SK-N-SH (cell line): ENCODE measurements at regions not wholly inside any gene's neighbourhood (a gene's known extent, or its start where the extent isn't known, plus 50 kb on each side); places are given as distances from the start of the nearest gene placed in this dataset.

Experiments
- CTCF ChIA-PET: fragments of 300-600, 350-600 bp; formaldehyde crosslinking; extraction: SDS; loops from one replicate; lab custom pipeline; 2021; lab: Yijun Ruan, JAX
- POLR2A ChIA-PET: fragments of 350-600 bp; sonication (Branson Sonifier 250); formaldehyde crosslinking; extraction: SDS; loops from one replicate; lab custom pipeline; 2020; ENCODE audit warnings: antibody characterized with exemption, inconsistent platforms; lab: Yijun Ruan, JAX
- DNase-seq: peaks from one replicate; pipeline ENCODE4 v3.0.0; 2012
- H2AFZ ChIP-seq: fragments of 200-600 bp; sonication (generic); 2 replicates; pipeline ENCODE4 v1.8.1; 2016; ENCODE audit warnings: antibody characterized with exemption, mild to moderate bottlenecking, low read depth
- H3F3A ChIP-seq: fragments of 200-600 bp; sonication (generic); replicated peaks from 2 replicates; pipeline ENCODE3; 2016; ENCODE audit warnings: antibody characterized with exemption, mild to moderate bottlenecking; ENCODE audit not compliant: insufficient read depth
- H3K27ac ChIP-seq, 2 experiments: fragments of 200-500 bp in 1 of 2; fragments of 200-600 bp in 1 of 2; sonication (Bioruptor generic) in 1 of 2; sonication (generic), shearing (Covaris generic) in 1 of 2; 2 replicates each; pipeline versions ENCODE4 v1.5.1 to v1.6.1; 2014 to 2016; ENCODE audit warnings: low read depth in 2 of 2, inconsistent platforms in 1 of 2, low read length in 1 of 2, mild to moderate bottlenecking in 1 of 2, mixed read lengths in 1 of 2
- H3K27me3 ChIP-seq: fragments of 200-600 bp; sonication (generic), shearing (Covaris generic); 2 replicates; pipeline ENCODE4 v1.6.1; 2016; ENCODE audit warnings: mixed run types; ENCODE audit not compliant: insufficient read depth
- H3K36me3 ChIP-seq, 2 experiments: fragments of 200-500 bp in 1 of 2; fragments of 200-600 bp in 1 of 2; sonication (Bioruptor generic) in 1 of 2; sonication (generic) in 1 of 2; replicated peaks in 1 of 2; 2 replicates each; pipeline versions ENCODE3 to v1.5.1; 2014 to 2016; ENCODE audit warnings: low read length in 1 of 2, mild to moderate bottlenecking in 1 of 2; ENCODE audit not compliant: insufficient read depth in 2 of 2, control insufficient read depth in 1 of 2
- H3K4me1 ChIP-seq, 2 experiments: fragments of 200-500 bp in 1 of 2; fragments of 200-600 bp in 1 of 2; sonication (Bioruptor generic) in 1 of 2; sonication (generic), shearing (Covaris generic) in 1 of 2; 2 replicates each; pipeline versions ENCODE4 v1.5.1 to v1.6.1; 2014 to 2016; ENCODE audit warnings: low read depth in 1 of 2, low read length in 1 of 2, mixed run types in 1 of 2; ENCODE audit not compliant: insufficient read depth in 2 of 2, control insufficient read depth in 1 of 2
- H3K4me2 ChIP-seq: fragments of 200-600 bp; sonication (generic), shearing (Covaris generic); 2 replicates; pipeline ENCODE4 v1.6.1; 2017; ENCODE audit warnings: mixed run types
- H3K4me3 ChIP-seq, 2 experiments: fragments of 200-500 bp in 1 of 2; fragments of 200-600 bp in 1 of 2; sonication (Bioruptor generic) in 1 of 2; sonication (generic), shearing (Covaris generic) in 1 of 2; 2 replicates each; pipeline versions ENCODE4 v1.5.1 to v1.8.1; 2014 to 2016; ENCODE audit warnings: low read depth in 2 of 2, inconsistent platforms in 1 of 2, low read length in 1 of 2, mild to moderate bottlenecking in 1 of 2, mixed read lengths in 1 of 2, moderate library complexity in 1 of 2
- H3K79me2 ChIP-seq: fragments of 200-600 bp; sonication (generic); 2 replicates; pipeline ENCODE4 v1.8.1; 2017; ENCODE audit warnings: mild to moderate bottlenecking; ENCODE audit not compliant: insufficient read depth
- H3K9ac ChIP-seq: fragments of 200-600 bp; sonication (generic); 2 replicates; pipeline ENCODE4 v1.6.1; 2017; ENCODE audit warnings: mixed run types
- H3K9me2 ChIP-seq: fragments of 200-600 bp; sonication (generic); 2 replicates; pipeline ENCODE4 v1.6.1; 2017; ENCODE audit warnings: mixed run types
- H3K9me3 ChIP-seq: fragments of 200-600 bp; sonication (generic); 2 replicates; pipeline ENCODE4 v1.6.1; 2017; ENCODE audit warnings: mixed run types, mild to moderate bottlenecking, moderate library complexity
- H4K20me1 ChIP-seq: fragments of 200-600 bp; sonication (generic); 2 replicates; pipeline ENCODE4 v1.6.1; 2017; ENCODE audit warnings: mild to moderate bottlenecking, mixed run types; ENCODE audit not compliant: insufficient read depth
- CTCF ChIP-seq: fragments of 200-600 bp; sonication (generic); IDR thresholded peaks from 2 replicates; pipeline ENCODE4 v1.6.1; 2017; ENCODE audit warnings: antibody characterized with exemption, mild to moderate bottlenecking, moderate library complexity
- ELF1 ChIP-seq: IDR thresholded peaks from 2 replicates; pipeline ENCODE4 v1.4.0; 2012
- FOSL2 ChIP-seq: IDR thresholded peaks from 2 replicates; pipeline ENCODE4 v1.4.0; 2012; ENCODE audit warnings: low read depth, mild to moderate bottlenecking, moderate library complexity, borderline replicate concordance
- FOXJ3 ChIP-seq: sonication (generic); formaldehyde crosslinking; IDR thresholded peaks from 2 replicates; pipeline ENCODE4 v1.5.1; 2020; ENCODE audit warnings: mild to moderate bottlenecking, missing genetic modification reagents
- NRF1 ChIP-seq: IDR thresholded peaks from 2 replicates; pipeline ENCODE4 v1.6.1; 2012; ENCODE audit warnings: low read depth, mild to moderate bottlenecking, low read length
- TCF12 ChIP-seq: IDR thresholded peaks from 2 replicates; pipeline ENCODE4 v1.4.0; 2012
- WGBS: methylation state at CpG from one replicate; pipeline ENCODE4 v1.1.6; 2017; ENCODE audit warnings: low lambda C conversion rate; 5-methylcytosine and 5-hydroxymethylcytosine counted together
- TF ChIP-seq, protein P1 (sequence below): IDR thresholded peaks from 2 replicates; pipeline ENCODE4 v1.4.0; 2012; ENCODE audit warnings: low read depth, borderline replicate concordance
- TF ChIP-seq, protein P2 (sequence below): IDR thresholded peaks from 2 replicates; pipeline ENCODE4; 2012

GRCh38 chr6:141965016-141965545, 167.6 kb upstream of the GJE1 start:
- Histone ChIP-seq H3K9ac (no peak overlapping the region), H2AFZ (no peak overlapping the region), H3K9me2 (no peaks in the 10 kb centered on the region), H3K36me3 (no peaks in the 10 kb centered on the region), H3K4me3 (no peak overlapping the region), H3K4me1 (no peaks in the 10 kb centered on the region), H3K27ac (no peak overlapping the region), H3K79me2 (peaks cover 8% of the 10 kb centered on the region; the same call in 1 of the 2 replicates), H4K20me1 (no peaks in the 10 kb centered on the region), H3F3A (no peaks in the 10 kb centered on the region), H3K9me3 (no peaks in the 10 kb centered on the region), H3K27me3 (no peaks in the 10 kb centered on the region), H3K4me2 (no peak overlapping the region)
- CTCF ChIA-PET, result no interaction called here
- no peak for TF ChIP-seq TCF12
- TF ChIP-seq, protein P1, sequence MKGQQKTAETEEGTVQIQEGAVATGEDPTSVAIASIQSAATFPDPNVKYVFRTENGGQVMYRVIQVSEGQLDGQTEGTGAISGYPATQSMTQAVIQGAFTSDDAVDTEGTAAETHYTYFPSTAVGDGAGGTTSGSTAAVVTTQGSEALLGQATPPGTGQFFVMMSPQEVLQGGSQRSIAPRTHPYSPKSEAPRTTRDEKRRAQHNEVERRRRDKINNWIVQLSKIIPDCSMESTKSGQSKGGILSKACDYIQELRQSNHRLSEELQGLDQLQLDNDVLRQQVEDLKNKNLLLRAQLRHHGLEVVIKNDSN, result no peak
- TF ChIP-seq, protein P2, sequence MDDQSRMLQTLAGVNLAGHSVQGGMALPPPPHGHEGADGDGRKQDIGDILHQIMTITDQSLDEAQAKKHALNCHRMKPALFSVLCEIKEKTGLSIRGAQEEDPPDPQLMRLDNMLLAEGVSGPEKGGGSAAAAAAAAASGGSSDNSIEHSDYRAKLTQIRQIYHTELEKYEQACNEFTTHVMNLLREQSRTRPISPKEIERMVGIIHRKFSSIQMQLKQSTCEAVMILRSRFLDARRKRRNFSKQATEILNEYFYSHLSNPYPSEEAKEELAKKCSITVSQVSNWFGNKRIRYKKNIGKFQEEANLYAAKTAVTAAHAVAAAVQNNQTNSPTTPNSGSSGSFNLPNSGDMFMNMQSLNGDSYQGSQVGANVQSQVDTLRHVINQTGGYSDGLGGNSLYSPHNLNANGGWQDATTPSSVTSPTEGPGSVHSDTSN, result no peak
- no peak for TF ChIP-seq FOXJ3 (CRISPR knock-in tag)
- WGBS, result 39% methylated on average over 2 of the region's 2 CpGs
- no peak for DNase-seq
- POLR2A ChIA-PET, result no interaction called here

- H3K9me2 ChIP-seq, result no peaks in the 10 kb centered on the region
- no peak overlapping the region for H3K9ac ChIP-seq
- WGBS, result 37% methylated on average over 3 of the region's 3 CpGs
- H3K9me3 ChIP-seq, result no peaks in the 10 kb centered on the region
- H4K20me1 ChIP-seq, result no peaks in the 10 kb centered on the region
- H3K27ac ChIP-seq, result no peak overlapping the region
- CTCF ChIA-PET, result no interaction called here
- H3K36me3 ChIP-seq, result no peaks in the 10 kb centered on the region
- H3K4me3 ChIP-seq, result no peak overlapping the region
- H3K4me2 ChIP-seq, result no peak overlapping the region
- H3K4me1 ChIP-seq, result no peaks in the 10 kb centered on the region
- POLR2A ChIA-PET, result no interaction called here
- H3K27me3 ChIP-seq, result no peaks in the 10 kb centered on the region
- H3F3A ChIP-seq, result no peaks in the 10 kb centered on the region
- H3K79me2 ChIP-seq, result 0 out of 2 replicates have a peak, but pooled peaks cover 5% of the 10 kb centered on the region
- H2AFZ ChIP-seq, result no peak overlapping the region
- DNase-seq, result no peak
- TF ChIP-seq NRF1, result no peak
- no peak for TF ChIP-seq FOSL2
- no peak for TF ChIP-seq CTCF
- TF ChIP-seq ELF1, result no peak
- TF ChIP-seq, all 33 proteins: peak for 0
Measured at GRCh38 chr6:141963543-141964295, 169.0 kb upstream of the GJE1 start.
